Transverse colon (tissue), 4 donors: ENCODE measurements at regions not wholly inside any gene's neighbourhood (a gene's known extent, or its start where the extent isn't known, plus 50 kb on each side); places are given as distances from the start of the nearest gene placed in this dataset.

Experiments
- DNase-seq: peaks from one replicate; pipeline ENCODE4 v3.0.0-alpha.2; 2019
- H3K27ac ChIP-seq, 4 donors: fragments of 200-600 bp; sonication (generic); 2 replicates each; pipeline ENCODE4 v1.5.1; 2016 to 2018; ENCODE audit warnings: inconsistent platforms in 4 of 4
- H3K27me3 ChIP-seq: fragments of 200-600 bp; sonication (generic); 2 replicates; pipeline ENCODE4 v1.5.1; 2017; ENCODE audit warnings: inconsistent platforms
- H3K36me3 ChIP-seq, 4 donors: fragments of 200-600 bp; sonication (generic); 2 replicates each; pipeline ENCODE4 v1.5.1; 2017 to 2019; ENCODE audit warnings: inconsistent platforms in 4 of 4
- H3K4me1 ChIP-seq, 4 donors: fragments of 200-600 bp; sonication (generic); 2 replicates each; pipeline ENCODE4 v1.5.1; 2017 to 2020; ENCODE audit warnings: inconsistent platforms in 4 of 4
- H3K4me3 ChIP-seq, 4 donors: fragments of 200-600 bp; sonication (generic); 1 replicate in 1 of 4; 2 replicates in 3 of 4; pipeline versions ENCODE4 v1.5.1 to v1.6.1; 2017 to 2019; ENCODE audit warnings: inconsistent platforms in 4 of 4
- H3K9me3 ChIP-seq, 2 donors: fragments of 200-600 bp; sonication (generic); 2 replicates each; pipeline ENCODE4 v1.5.1; 2017 to 2019; ENCODE audit warnings: inconsistent platforms in 2 of 2
- EP300 ChIP-seq: sonication (generic); formaldehyde crosslinking; IDR thresholded peaks from one replicate; pipeline ENCODE4 v1.6.1; 2017; ENCODE audit warnings: antibody characterized with exemption, low read depth
- POLR2A ChIP-seq: fragments of 450-650 bp; IDR thresholded peaks from one replicate; pipeline ENCODE4 v1.6.1; 2016; ENCODE audit warnings: antibody characterized with exemption, mild to moderate bottlenecking, moderate library complexity
- POLR2AphosphoS5 ChIP-seq, 3 donors: sonication (generic); formaldehyde crosslinking; IDR thresholded peaks; one replicate each; pipeline ENCODE4 v1.6.1; 2016; ENCODE audit warnings: antibody characterized with exemption in 3 of 3
- WGBS, 2 donors: methylation state at CpG; one replicate each; pipeline ENCODE4 v1.1.5; 2018; ENCODE audit warnings: low coverage in 1 of 2; 5-methylcytosine and 5-hydroxymethylcytosine counted together
- in situ Hi-C, 4 donors: fragments of 200-750 bp; cut with MboI; loops; one replicate each; pipeline versions ENCODE4 v1.15.0 to v1.15.1; 2017; ENCODE audit warnings: low sequenced_read_pairs in 3 of 4, low pct_ligation_motif_present in 1 of 4, low pct_unique_long_range_greater_than_20kb in 1 of 4
- intact Hi-C: fragments of 100-400 bp; cut with DNase I; formaldehyde crosslinking; loops from one replicate; pipeline ENCODE4 v1.15.1; 2023; ENCODE audit warnings: low total_unique reads
- TF ChIP-seq, protein P1 (sequence below), 5 experiments: fragments of 200-600 bp in 3 of 5; fragments of 450-650 bp in 2 of 5; sonication (generic) in 3 of 5; IDR thresholded peaks; 1 replicate in 2 of 5; 2 replicates in 3 of 5; pipeline ENCODE4 v1.5.1; 2016 to 2017; ENCODE audit warnings: antibody characterized with exemption in 5 of 5, inconsistent platforms in 3 of 5, mild to moderate bottlenecking in 2 of 5, moderate library complexity in 1 of 5

DNA sequence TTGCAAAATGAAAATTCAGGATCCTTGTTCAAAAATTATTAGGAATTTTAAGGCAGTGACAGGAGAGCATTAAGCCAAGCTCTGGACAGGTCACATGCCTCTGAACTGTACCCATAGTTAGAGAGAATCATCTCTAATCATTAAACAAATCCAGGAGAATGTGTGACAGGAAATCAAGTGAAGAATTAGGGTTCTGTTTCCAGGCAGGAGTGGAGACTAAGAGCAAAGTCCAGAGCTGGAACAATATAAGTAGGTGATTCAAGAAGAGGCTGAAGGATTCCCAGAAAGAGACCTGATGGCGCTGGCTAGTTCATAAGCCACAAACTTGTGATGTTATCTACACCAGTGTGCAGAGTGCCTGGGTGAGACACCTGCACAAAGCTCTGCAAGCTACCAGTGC lies 104.6 kb upstream of the PRKG2 start:
- no peaks in the 10 kb centered on the region for H3K36me3 ChIP-seq
- DNase-seq, result peak; percentile 13

DNA sequence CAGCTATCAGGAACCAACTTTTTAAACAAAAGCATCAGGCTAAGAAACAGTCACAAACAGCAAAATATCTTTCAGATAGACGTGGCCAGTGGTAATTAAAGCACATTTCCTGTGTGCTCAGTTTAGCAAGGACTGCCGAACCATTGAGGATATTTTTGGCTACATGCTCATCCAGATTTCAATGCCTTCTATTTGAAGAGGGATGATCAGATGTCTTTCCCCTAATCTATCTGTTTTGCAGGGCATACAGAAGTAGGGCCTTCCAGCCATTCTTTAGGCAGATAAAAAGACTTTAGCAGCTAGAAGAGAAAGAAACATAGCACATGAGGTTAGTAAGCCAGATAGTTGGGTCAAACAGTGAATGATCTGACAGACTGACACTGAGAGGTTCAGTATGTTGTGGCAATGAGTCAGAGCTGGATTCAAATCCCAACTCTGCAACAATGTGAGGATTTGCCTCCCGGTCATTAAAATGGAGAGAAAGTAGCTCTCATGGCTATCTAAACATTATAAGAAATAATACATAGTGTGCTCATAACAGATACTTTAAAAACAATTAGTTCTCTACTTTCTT lies 100.0 kb upstream of the PRKG2 start:
- no peaks in the 10 kb centered on the region for H3K36me3 ChIP-seq
- peak overlapping the region; percentile 60 to 79 (median 78) for H3K27ac ChIP-seq
- peaks cover 0 to 19% (median 13%) of the 10 kb centered on the region in 4 donors for H3K4me1 ChIP-seq
- WGBS, 2 donors, result 25 to 43% methylated on average over 3 of the region's 3 CpGs
- no peak overlapping the region for H3K4me3 ChIP-seq
- DNase-seq, result no peak
- H3K9me3 ChIP-seq, result no peaks in the 10 kb centered on the region
- intact Hi-C loops (no loop called here), in situ Hi-C loops (no loop called here)
- no peaks in the 10 kb centered on the region for H3K27me3 ChIP-seq
- TF ChIP-seq POLR2A, result no peak
- TF ChIP-seq, protein P1, sequence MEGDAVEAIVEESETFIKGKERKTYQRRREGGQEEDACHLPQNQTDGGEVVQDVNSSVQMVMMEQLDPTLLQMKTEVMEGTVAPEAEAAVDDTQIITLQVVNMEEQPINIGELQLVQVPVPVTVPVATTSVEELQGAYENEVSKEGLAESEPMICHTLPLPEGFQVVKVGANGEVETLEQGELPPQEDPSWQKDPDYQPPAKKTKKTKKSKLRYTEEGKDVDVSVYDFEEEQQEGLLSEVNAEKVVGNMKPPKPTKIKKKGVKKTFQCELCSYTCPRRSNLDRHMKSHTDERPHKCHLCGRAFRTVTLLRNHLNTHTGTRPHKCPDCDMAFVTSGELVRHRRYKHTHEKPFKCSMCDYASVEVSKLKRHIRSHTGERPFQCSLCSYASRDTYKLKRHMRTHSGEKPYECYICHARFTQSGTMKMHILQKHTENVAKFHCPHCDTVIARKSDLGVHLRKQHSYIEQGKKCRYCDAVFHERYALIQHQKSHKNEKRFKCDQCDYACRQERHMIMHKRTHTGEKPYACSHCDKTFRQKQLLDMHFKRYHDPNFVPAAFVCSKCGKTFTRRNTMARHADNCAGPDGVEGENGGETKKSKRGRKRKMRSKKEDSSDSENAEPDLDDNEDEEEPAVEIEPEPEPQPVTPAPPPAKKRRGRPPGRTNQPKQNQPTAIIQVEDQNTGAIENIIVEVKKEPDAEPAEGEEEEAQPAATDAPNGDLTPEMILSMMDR (IDR thresholded peaks at IDR 0.05), result no peak
- no peak for TF ChIP-seq EP300
- no peak for TF ChIP-seq POLR2AphosphoS5 (IDR thresholded peaks at IDR 0.05)

More for the DNA sequence above, 104.6 kb upstream of the PRKG2 start:
- Histone ChIP-seq H3K4me1 (peaks cover 0 to 16% (median 8%) of the 10 kb centered on the region in 4 donors), H3K9me3 (no peaks in the 10 kb centered on the region), H3K4me3 (no peak overlapping the region), H3K27me3 (no peaks in the 10 kb centered on the region), H3K27ac (no peak overlapping the region)
- 88% methylated on average over 1 of the region's 1 CpG; no CpG with 5 or more reads in 1 of the 2 donors for WGBS, 2 donors
- intact Hi-C loops, result no loop called here
- in situ Hi-C loops, result no loop called here
- TF ChIP-seq POLR2A (no peak), POLR2AphosphoS5 (IDR thresholded peaks at IDR 0.05) (no peak), EP300 (no peak)
- TF ChIP-seq, protein P1 (IDR thresholded peaks at IDR 0.05), result no peak

DNA sequence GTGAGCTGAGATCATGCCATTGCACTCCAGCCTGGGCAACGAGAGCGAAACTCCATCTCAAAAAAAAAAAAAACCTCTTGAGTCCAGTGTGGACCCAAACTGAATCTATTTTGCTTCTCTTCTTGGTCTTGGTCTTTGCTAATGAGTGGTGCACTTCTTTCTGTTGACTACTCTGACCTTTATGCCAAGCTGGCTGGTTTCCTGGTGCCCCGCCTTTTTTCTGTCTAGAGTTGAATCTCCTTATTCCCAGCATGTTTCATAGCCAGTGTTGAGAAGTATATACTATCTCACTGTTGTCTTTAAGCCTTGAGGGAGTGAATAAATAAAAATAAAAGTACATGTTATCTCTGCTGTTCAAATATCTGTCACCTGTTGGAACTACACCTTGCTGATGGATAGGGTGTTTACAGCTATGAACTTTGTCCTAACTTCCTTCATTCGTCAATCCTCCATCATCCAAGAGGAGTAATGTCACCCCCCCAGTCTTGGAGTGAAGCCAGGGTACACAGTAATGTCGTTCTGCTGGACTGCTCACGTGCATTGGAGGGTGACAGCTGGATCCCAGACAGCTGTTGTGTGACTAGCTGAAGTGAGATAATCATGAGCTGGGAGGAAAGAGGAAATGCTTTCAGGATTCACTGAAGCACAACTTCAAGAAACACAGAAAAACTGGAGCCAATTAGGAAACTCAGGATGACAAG lies 99.3 kb upstream of the PRKG2 start:
- Histone ChIP-seq H3K27ac (peak overlapping the region; percentile 72 to 81 (median 78)), H3K4me1 (peaks cover 0 to 18% (median 11%) of the 10 kb centered on the region in 4 donors), H3K36me3 (no peaks in the 10 kb centered on the region), H3K9me3 (no peaks in the 10 kb centered on the region), H3K4me3 (no peak overlapping the region), H3K27me3 (no peaks in the 10 kb centered on the region)
- peak; percentile 97 for DNase-seq
- in situ Hi-C loops (no loop called here), intact Hi-C loops (no loop called here)
- WGBS, 2 donors, result 23 to 32% methylated on average over 6 of the region's 6 CpGs
- peak; percentile 84 for TF ChIP-seq EP300
- TF ChIP-seq POLR2A, result peak; percentile 17
- TF ChIP-seq POLR2AphosphoS5 (IDR thresholded peaks at IDR 0.05), result peak; percentile 55 to 90 (median 87)
- TF ChIP-seq, protein P1 (IDR thresholded peaks at IDR 0.05), result no peak

DNA sequence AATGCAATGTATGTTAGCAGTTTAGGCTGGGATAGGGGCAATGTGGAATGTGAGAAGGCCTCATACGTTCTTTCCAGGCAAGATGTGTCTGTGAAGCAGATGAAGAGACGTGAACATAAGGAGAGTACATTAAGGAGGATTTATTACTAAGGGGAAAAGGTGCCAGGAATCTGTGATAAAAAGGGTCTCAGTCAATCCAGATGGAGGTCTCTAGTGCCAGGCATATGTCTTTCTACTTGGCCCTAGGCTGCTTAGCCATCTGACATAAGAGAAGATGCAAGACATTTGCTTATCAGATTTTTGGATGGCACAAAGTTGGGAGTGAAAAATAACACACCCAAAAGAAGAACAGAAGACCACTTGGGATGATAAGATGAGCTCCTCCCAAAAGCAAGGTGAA lies 93.0 kb upstream of the PRKG2 start:
- Histone ChIP-seq H3K27me3 (no peaks in the 10 kb centered on the region), H3K4me3 (no peak overlapping the region), H3K4me1 (no peaks in the 10 kb centered on the region), H3K36me3 (no peaks in the 10 kb centered on the region), H3K9me3 (no peaks in the 10 kb centered on the region), H3K27ac (no peak overlapping the region)
- in situ Hi-C loops, result no loop called here
- no peak for DNase-seq
- 55 to 68% methylated on average over 2 of the region's 2 CpGs for WGBS, 2 donors
- intact Hi-C loops, result no loop called here
- TF ChIP-seq POLR2AphosphoS5 (IDR thresholded peaks at IDR 0.05), result no peak
- no peak for TF ChIP-seq EP300
- TF ChIP-seq, protein P1 (IDR thresholded peaks at IDR 0.05), result no peak
- TF ChIP-seq POLR2A, result no peak
